ENCODE measurements at regions not wholly inside any gene's neighbourhood (a gene's known extent, or its start where the extent isn't known, plus 50 kb on each side); places are given as distances from the start of the nearest gene placed in this dataset.

GRCh38 chr18:23355206-23355605 is 97.9 kb upstream of the RIOK3 start:
- TF ChIP-seq CTCF (conservative IDR thresholded peaks at IDR 0.05 in 1 of 2, IDR thresholded peaks at IDR 0.05 in 1 of 2; ENCODE audit: low read depth in 1 of 2, low read length in 2 of 2) (no peak), EZH2 (IDR thresholded peaks at IDR 0.05; ENCODE audit: low read length, missing control alignments) (no peak)

All from fibroblast of lung (primary cell).